ENCODE measurements at regions not wholly inside any gene's neighbourhood (a gene's known extent, or its start where the extent isn't known, plus 50 kb on each side); places are given as distances from the start of the nearest gene placed in this dataset.

- Histone ChIP-seq H3K27ac (no peak overlapping the region), H3K36me3 (no peaks in the 10 kb centered on the region), H3K9me3 (no peaks in the 10 kb centered on the region), H3K4me1 (no peaks in the 10 kb centered on the region), H3K4me3 (no peak overlapping the region), H3K27me3 (no peaks in the 10 kb centered on the region)
- TF ChIP-seq POLR2A (IDR thresholded peaks at IDR 0.05) (no peak), CTCF (IDR thresholded peaks at IDR 0.05) (no peak)
- ATAC-seq (no peak), DNase-seq (no peak)
- WGBS (ENCODE audit: insufficient coverage, low coverage, low lambda C conversion rate, missing lambda C conversion rate) = 30% methylated on average over 4 of the region's 4 CpGs
- intact Hi-C loops (cut with DNase I) = no loop called here
These were observed 1081.6 kb upstream of the ACO1 start for GRCh38 chr9:31302620-31303418.

- intact Hi-C loops (cut with DNase I) = no loop called here
- DNase-seq = no peak
- 18% methylated on average over 3 of the region's 3 CpGs for WGBS (ENCODE audit: insufficient coverage, low coverage, low lambda C conversion rate, missing lambda C conversion rate)
- Histone ChIP-seq H3K9me3 (no peaks in the 10 kb centered on the region), H3K27me3 (no peaks in the 10 kb centered on the region), H3K27ac (no peak overlapping the region), H3K4me1 (no peaks in the 10 kb centered on the region), H3K36me3 (no peaks in the 10 kb centered on the region), H3K4me3 (no peak overlapping the region)
- TF ChIP-seq POLR2A (IDR thresholded peaks at IDR 0.05) = no peak
- no peak for TF ChIP-seq CTCF (IDR thresholded peaks at IDR 0.05)
- ATAC-seq = peak in 2 of 4 donors; percentile 35 to 43
These were observed 1079.9 kb upstream of the ACO1 start for GRCh38 chr9:31304576-31304975.

GRCh38 chr9:31314241-31314640 is 1070.2 kb upstream of the ACO1 start:
- H3K27ac ChIP-seq = no peak overlapping the region
- intact Hi-C loops (cut with DNase I) = no loop called here
- no peaks in the 10 kb centered on the region for H3K4me1 ChIP-seq
- no peaks in the 10 kb centered on the region for H3K36me3 ChIP-seq
- DNase-seq (no peak), ATAC-seq (no peak)
- H3K9me3 ChIP-seq = no peaks in the 10 kb centered on the region
- H3K4me3 ChIP-seq = no peak overlapping the region
- WGBS (ENCODE audit: insufficient coverage, low coverage, low lambda C conversion rate, missing lambda C conversion rate) = 25% methylated on average over 1 of the region's 1 CpG
- no peaks in the 10 kb centered on the region for H3K27me3 ChIP-seq
- no peak for TF ChIP-seq POLR2A (IDR thresholded peaks at IDR 0.05)
- TF ChIP-seq CTCF (IDR thresholded peaks at IDR 0.05) = no peak

- H3K4me1 ChIP-seq = no peaks in the 10 kb centered on the region
- TF ChIP-seq POLR2A (IDR thresholded peaks at IDR 0.05) (no peak), CTCF (IDR thresholded peaks at IDR 0.05) (no peak)
- intact Hi-C loops (cut with DNase I) = no loop called here
- no peak overlapping the region for H3K27ac ChIP-seq
- H3K9me3 ChIP-seq = no peaks in the 10 kb centered on the region
- 78% methylated on average over 6 of the region's 9 CpGs for WGBS (ENCODE audit: insufficient coverage, low coverage, low lambda C conversion rate, missing lambda C conversion rate)
- DNase-seq (peak in 1 of 3 donors; percentile 48), ATAC-seq (peak in 1 of 4 donors; percentile 37)
- no peaks in the 10 kb centered on the region for H3K27me3 ChIP-seq
- H3K4me3 ChIP-seq = no peak overlapping the region
- H3K36me3 ChIP-seq = no peaks in the 10 kb centered on the region
These were observed 1063.9 kb upstream of the ACO1 start for GRCh38 chr9:31320494-31320893.

All from right lobe of liver (tissue), 6 donors.